NCI-H446 (cell line): ENCODE measurements at regions not wholly inside any gene's neighbourhood (a gene's known extent, or its start where the extent isn't known, plus 50 kb on each side); places are given as distances from the start of the nearest gene placed in this dataset.
"Not testable (repeated sequence)": the region's sequence is repeated elsewhere in the genome, so short reads cannot be mapped to it uniquely, and the experiment has no call there.

Experiments
- DNase-seq, 2 experiments: peaks; one replicate each; lab custom pipeline; 2025; lab: John Stamatoyannopoulos, UW

- DNase-seq, result no peak
Measured at GRCh38 chr13:44887515-44887914, 101.8 kb downstream of the NUFIP1 start.

- no peak for DNase-seq
Measured at GRCh38 chr13:44884076-44884729, 105.1 kb downstream of the NUFIP1 start.

- no peak for DNase-seq
Measured at GRCh38 chr13:44879452-44880058, 109.7 kb downstream of the NUFIP1 start.

- DNase-seq, result no peak
Measured at GRCh38 chr13:44876782-44877324, 112.4 kb downstream of the NUFIP1 start.

- no peak for DNase-seq
Measured at GRCh38 chr13:44874886-44875630, 114.2 kb downstream of the NUFIP1 start.

- no peak for DNase-seq
Measured at GRCh38 chr13:44874176-44874575, 115.1 kb downstream of the NUFIP1 start.

GRCh38 chr13:44873461-44873860 lies 115.8 kb downstream of the NUFIP1 start:
- DNase-seq, result no peak

GRCh38 chr13:44872751-44873150 lies 116.5 kb downstream of the NUFIP1 start:
- DNase-seq, result no peak

GRCh38 chr13:44870456-44870929 lies 118.8 kb downstream of the NUFIP1 start:
- DNase-seq, result no peak

- no peak for DNase-seq
Measured at GRCh38 chr13:44869167-44869566, 120.1 kb downstream of the NUFIP1 start.

GRCh38 chr13:44868397-44868796 lies 120.9 kb downstream of the NUFIP1 start:
- DNase-seq, result no peak

GRCh38 chr13:44867825-44868224 lies 121.4 kb downstream of the NUFIP1 start:
- no peak for DNase-seq

GRCh38 chr13:44866411-44866911 lies 122.8 kb downstream of the NUFIP1 start:
- DNase-seq, result no peak

- no peak for DNase-seq
Measured at GRCh38 chr13:44865722-44866410, 123.4 kb downstream of the NUFIP1 start.

- not testable (repeated sequence) for DNase-seq
Measured at GRCh38 chr13:44863641-44864040, 125.6 kb downstream of the NUFIP1 start.

GRCh38 chr13:44860454-44860853 lies 128.8 kb downstream of the NUFIP1 start:
- no peak for DNase-seq

- no peak for DNase-seq
Measured at GRCh38 chr13:44857736-44858135, 131.5 kb downstream of the NUFIP1 start.

GRCh38 chr13:44857061-44857460 lies 132.2 kb downstream of the NUFIP1 start:
- no peak for DNase-seq

- DNase-seq, result no peak
Measured at GRCh38 chr13:44855860-44856259, 133.4 kb downstream of the NUFIP1 start.

GRCh38 chr13:44854313-44855060 lies 134.8 kb downstream of the NUFIP1 start:
- DNase-seq, result no peak

- DNase-seq, result no peak
Measured at GRCh38 chr13:44853641-44854040, 135.6 kb downstream of the NUFIP1 start.
